Type B pancreatic cell (in vitro differentiated cells): ENCODE measurements at regions not wholly inside any gene's neighbourhood (a gene's known extent, or its start where the extent isn't known, plus 50 kb on each side); places are given as distances from the start of the nearest gene placed in this dataset.

Experiments
- DNase-seq: peaks from one replicate; pipeline ENCODE4 v3.0.0; 2021; ENCODE audit warnings: mixed read lengths; ENCODE audit not compliant: unreplicated experiment; ENCODE audit errors: extremely low spot score
- H3K27ac Mint-ChIP-seq: 2 replicates; pipeline ENCODE4 v1.8.0; 2021; ENCODE audit warnings: mild to moderate bottlenecking, mixed read lengths
- H3K27me3 Mint-ChIP-seq: 2 replicates; pipeline ENCODE4 v1.8.0; 2021; ENCODE audit warnings: mixed read lengths
- H3K36me3 Mint-ChIP-seq: 2 replicates; pipeline ENCODE4 v1.8.0; 2021; ENCODE audit warnings: mixed read lengths
- H3K4me1 Mint-ChIP-seq: one replicate; pipeline ENCODE4 v1.8.0; 2021; ENCODE audit warnings: mixed read lengths; ENCODE audit not compliant: unreplicated experiment
- H3K4me3 Mint-ChIP-seq: 2 replicates; pipeline ENCODE4 v1.8.0; 2021; ENCODE audit warnings: mild to moderate bottlenecking, mixed read lengths
- H3K9me3 Mint-ChIP-seq: 2 replicates; pipeline ENCODE4 v1.8.0; 2021; ENCODE audit warnings: mixed read lengths
- TF ChIP-seq, protein P1 (sequence below): fragments of 200-600 bp; sonication (generic); conservative IDR thresholded peaks from 2 replicates; pipeline ENCODE4 v1.5.0; 2021; ENCODE audit warnings: antibody characterized with exemption, mild to moderate bottlenecking

DNA sequence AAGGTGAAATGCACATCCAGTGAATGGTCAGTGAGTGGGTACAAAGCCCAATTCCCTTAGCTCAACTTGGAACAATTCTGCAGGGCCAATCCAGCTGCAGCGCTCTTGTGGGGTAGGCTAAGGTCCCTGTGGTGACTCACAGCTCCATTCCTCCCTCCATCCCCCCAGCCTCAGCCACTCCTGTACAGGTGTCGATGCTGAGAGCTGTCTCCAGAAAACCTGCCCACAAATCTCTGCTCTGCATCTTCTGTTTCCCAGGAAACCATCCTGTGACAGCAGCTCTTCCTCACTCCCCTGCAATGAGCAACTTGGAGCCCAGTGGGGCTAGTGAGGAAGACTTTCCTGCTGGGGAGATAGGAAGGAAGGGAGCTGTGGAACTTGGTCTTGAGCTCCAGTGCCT, 244.7 kb upstream of the GPR26 start:
- H3K27ac Mint-ChIP-seq, result no peak overlapping the region
- DNase-seq, result no peak
- H3K4me3 Mint-ChIP-seq, result no peak overlapping the region
- peaks cover 6% of the 10 kb centered on the region for H3K9me3 Mint-ChIP-seq
- TF ChIP-seq, protein P1, sequence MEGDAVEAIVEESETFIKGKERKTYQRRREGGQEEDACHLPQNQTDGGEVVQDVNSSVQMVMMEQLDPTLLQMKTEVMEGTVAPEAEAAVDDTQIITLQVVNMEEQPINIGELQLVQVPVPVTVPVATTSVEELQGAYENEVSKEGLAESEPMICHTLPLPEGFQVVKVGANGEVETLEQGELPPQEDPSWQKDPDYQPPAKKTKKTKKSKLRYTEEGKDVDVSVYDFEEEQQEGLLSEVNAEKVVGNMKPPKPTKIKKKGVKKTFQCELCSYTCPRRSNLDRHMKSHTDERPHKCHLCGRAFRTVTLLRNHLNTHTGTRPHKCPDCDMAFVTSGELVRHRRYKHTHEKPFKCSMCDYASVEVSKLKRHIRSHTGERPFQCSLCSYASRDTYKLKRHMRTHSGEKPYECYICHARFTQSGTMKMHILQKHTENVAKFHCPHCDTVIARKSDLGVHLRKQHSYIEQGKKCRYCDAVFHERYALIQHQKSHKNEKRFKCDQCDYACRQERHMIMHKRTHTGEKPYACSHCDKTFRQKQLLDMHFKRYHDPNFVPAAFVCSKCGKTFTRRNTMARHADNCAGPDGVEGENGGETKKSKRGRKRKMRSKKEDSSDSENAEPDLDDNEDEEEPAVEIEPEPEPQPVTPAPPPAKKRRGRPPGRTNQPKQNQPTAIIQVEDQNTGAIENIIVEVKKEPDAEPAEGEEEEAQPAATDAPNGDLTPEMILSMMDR, result no peak
- peaks cover 97% of the 10 kb centered on the region for H3K27me3 Mint-ChIP-seq
- no peaks in the 10 kb centered on the region for H3K36me3 Mint-ChIP-seq
- H3K4me1 Mint-ChIP-seq, result no peaks in the 10 kb centered on the region

DNA sequence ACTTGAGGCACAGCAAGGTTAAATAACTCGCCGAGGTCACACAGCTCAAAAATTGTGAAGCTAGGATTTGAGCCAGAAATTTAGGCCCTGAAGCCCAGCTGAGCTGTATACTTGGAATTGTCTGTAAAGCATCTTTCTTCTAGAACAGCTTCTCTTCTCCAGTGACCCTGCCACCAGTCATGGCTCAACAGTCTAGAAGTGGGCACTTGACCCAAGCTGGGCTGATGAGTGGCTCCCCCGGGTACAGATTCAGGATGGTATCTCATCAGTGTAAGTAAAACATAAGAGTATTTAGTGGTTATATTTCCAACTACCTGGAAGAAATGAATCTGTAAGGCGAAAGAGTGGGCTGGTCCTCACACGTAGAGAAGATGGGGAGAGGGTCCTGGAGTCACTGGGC, 243.9 kb upstream of the GPR26 start:
- H3K36me3 Mint-ChIP-seq, result no peaks in the 10 kb centered on the region
- peaks cover 6% of the 10 kb centered on the region for H3K9me3 Mint-ChIP-seq

DNA sequence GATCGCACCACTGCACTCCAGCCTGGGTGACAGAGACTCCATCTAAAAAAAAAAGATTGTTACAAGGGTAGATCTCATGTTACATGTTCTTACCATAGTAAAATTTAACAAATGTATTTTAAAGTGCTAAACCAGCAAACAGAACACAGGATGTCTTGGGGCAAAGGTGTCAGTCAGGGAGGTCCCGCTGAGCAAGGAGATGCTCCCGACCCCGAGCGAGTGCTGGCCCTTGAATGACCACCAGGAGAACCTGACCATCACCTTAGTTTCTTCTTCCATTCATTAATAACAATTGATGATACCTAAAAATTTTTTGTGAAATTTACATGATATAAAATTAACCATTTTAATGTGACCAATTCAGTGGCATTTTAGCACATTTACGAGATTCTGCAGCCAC, 241.6 kb upstream of the GPR26 start:
- TF ChIP-seq, protein P1, result no peak
- Mint-ChIP-seq H3K4me1 (peaks cover 13% of the 10 kb centered on the region), H3K36me3 (no peaks in the 10 kb centered on the region), H3K27ac (no peak overlapping the region), H3K27me3 (peaks cover 100% of the 10 kb centered on the region), H3K4me3 (no peak overlapping the region), H3K9me3 (peaks cover 6% of the 10 kb centered on the region)
- DNase-seq, result no peak

More for the DNA sequence above, 243.9 kb upstream of the GPR26 start:
- no peak for DNase-seq
- Mint-ChIP-seq H3K27me3 (peaks cover 98% of the 10 kb centered on the region), H3K4me1 (no peaks in the 10 kb centered on the region), H3K4me3 (no peak overlapping the region), H3K27ac (no peak overlapping the region)
- TF ChIP-seq, protein P1, result no peak

DNA sequence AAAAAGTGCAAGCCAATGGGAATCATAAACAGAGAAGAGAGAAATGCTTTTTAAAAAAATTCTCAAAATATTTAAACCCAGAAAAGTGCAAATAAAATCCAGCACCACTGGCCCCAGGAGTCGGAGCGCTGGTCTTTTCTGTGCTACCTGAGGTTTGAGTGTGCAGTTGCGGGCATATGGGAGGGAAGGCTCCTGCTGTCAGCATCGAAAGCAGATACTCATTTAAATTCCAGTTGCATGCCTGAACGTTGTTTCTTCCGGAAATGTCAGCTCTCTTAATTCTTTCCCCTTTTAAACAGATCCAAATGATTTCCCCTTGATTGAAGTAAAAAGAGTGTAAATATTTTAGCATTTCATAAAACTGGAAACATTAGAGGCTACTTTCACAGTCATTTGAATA, 240.5 kb upstream of the GPR26 start:
- DNase-seq, result no peak
- Mint-ChIP-seq H3K4me1 (peaks cover 19% of the 10 kb centered on the region), H3K4me3 (no peak overlapping the region), H3K9me3 (peaks cover 6% of the 10 kb centered on the region), H3K27me3 (peaks cover 98% of the 10 kb centered on the region), H3K36me3 (no peaks in the 10 kb centered on the region), H3K27ac (no peak overlapping the region)
- TF ChIP-seq, protein P1, result no peak

DNA sequence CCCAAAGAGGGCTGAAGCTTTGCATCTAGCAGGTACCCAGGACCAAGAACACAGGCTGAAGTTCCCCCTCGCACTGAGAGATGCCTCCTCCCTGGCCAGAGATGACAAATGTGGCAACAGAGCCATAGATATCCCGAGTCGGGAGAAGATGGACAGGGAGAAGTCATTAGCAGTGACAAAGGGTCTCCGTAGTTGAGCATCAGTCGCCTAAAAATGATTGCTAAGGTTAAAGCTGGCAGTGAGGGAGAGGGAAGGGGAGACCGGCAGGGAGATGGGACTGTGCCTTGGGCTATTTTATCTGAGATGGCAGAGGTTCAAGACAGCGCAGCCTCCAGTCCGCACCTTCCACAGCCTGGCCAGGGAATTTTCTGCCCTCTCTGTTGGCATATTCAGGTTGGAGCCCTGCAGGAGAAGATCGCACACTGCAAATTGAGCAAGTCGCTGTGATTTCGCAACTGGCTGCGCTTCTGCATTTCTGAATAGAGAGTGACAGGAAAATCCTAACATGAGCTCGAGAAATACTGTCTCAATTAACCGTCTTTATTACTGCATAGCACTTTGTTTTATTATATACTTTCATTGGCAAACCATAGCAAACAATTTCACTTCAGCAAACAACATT, 238.9 kb upstream of the GPR26 start:
- Mint-ChIP-seq H3K4me3 (no peak overlapping the region), H3K4me1 (peaks cover 19% of the 10 kb centered on the region), H3K27ac (no peak overlapping the region), H3K9me3 (peaks cover 6% of the 10 kb centered on the region), H3K36me3 (no peaks in the 10 kb centered on the region), H3K27me3 (peaks cover 95% of the 10 kb centered on the region)
- TF ChIP-seq, protein P1, result no peak
- DNase-seq, result no peak

DNA sequence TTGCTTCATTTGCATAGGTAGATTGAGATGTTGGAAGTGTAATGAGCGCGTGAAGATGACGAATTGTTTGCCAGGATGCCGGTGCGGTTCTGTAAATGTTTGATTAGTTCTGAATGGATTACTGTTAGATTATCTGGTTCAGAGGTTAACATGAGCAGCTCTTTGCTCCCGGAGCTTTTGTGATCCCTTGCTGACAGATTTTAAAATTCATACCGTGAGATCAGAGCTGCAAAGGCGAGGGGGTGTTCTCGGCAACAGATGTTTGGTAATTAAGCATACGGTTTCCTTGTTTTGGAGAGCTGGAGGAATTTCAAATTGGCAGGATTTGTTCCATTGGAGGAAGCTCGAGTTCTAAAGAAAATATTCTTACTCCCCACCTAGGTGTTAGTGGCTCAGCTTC, 237.8 kb upstream of the GPR26 start:
- Mint-ChIP-seq H3K27ac (no peak overlapping the region), H3K9me3 (peaks cover 4% of the 10 kb centered on the region), H3K4me1 (peaks cover 19% of the 10 kb centered on the region), H3K27me3 (peaks cover 94% of the 10 kb centered on the region), H3K4me3 (no peak overlapping the region), H3K36me3 (peaks cover 4% of the 10 kb centered on the region)
- TF ChIP-seq, protein P1, result no peak
- DNase-seq, result no peak
